Activated T-helper 2 cell treated with anti-CD3 and anti-CD28 coated beads, Interferon-gamma antibody, Interleukin-2, Interleukin-4, amounts not matched to agents 10 μg/mL and 5 μg/mL and 100 μg/mL, durations not matched to agents 14 hours and 24 hours and 36 hours (primary cell): ENCODE measurements at regions not wholly inside any gene's neighbourhood (a gene's known extent, or its start where the extent isn't known, plus 50 kb on each side); places are given as distances from the start of the nearest gene placed in this dataset.

Experiments
- DNase-seq: peaks from one replicate; pipeline ENCODE4 v3.0.0; 2021; ENCODE audit warnings: low spot score
- H3K27ac Mint-ChIP-seq: one replicate; pipeline ENCODE4 v1.8.0; 2021; ENCODE audit warnings: mixed read lengths
- H3K27me3 Mint-ChIP-seq: one replicate; pipeline ENCODE4 v1.8.0; 2021; ENCODE audit warnings: low read depth, mixed read lengths
- H3K36me3 Mint-ChIP-seq: one replicate; pipeline ENCODE4 v1.8.0; 2021; ENCODE audit warnings: low read depth, mixed read lengths
- H3K4me1 Mint-ChIP-seq: one replicate; pipeline ENCODE4 v1.8.0; 2021; ENCODE audit warnings: low read depth, mixed read lengths
- H3K4me3 Mint-ChIP-seq: one replicate; pipeline ENCODE4 v1.8.0; 2021; ENCODE audit warnings: low read depth, mild to moderate bottlenecking, moderate library complexity, mixed read lengths
- H3K9me3 Mint-ChIP-seq: one replicate; pipeline ENCODE4 v1.8.0; 2021; ENCODE audit warnings: mixed read lengths
- intact Hi-C: fragments of 100-400 bp; cut with micrococcal nuclease; formaldehyde crosslinking; loops from one replicate; pipeline ENCODE4 v1.15.1; 2023

- Mint-ChIP-seq H3K4me1 (no peaks in the 10 kb centered on the region), H3K9me3 (no peaks in the 10 kb centered on the region), H3K27ac (no peak overlapping the region), H3K27me3 (peaks cover 12% of the 10 kb centered on the region), H3K36me3 (no peaks in the 10 kb centered on the region), H3K4me3 (no peak overlapping the region)
- intact Hi-C loops: no loop called here
- DNase-seq: no peak
These were observed 202.4 kb upstream of the PRICKLE2 start for GRCh38 chr3:64427671-64428070.

- Mint-ChIP-seq H3K27me3 (peaks cover 12% of the 10 kb centered on the region), H3K9me3 (no peaks in the 10 kb centered on the region), H3K36me3 (no peaks in the 10 kb centered on the region), H3K27ac (no peak overlapping the region), H3K4me1 (no peaks in the 10 kb centered on the region), H3K4me3 (no peak overlapping the region)
- no peak for DNase-seq
- intact Hi-C loops: no loop called here
These were observed 201.3 kb upstream of the PRICKLE2 start for GRCh38 chr3:64426551-64426950.

GRCh38 chr3:64422932-64423331 lies 197.7 kb upstream of the PRICKLE2 start:
- H3K4me3 Mint-ChIP-seq: no peak overlapping the region
- no peak overlapping the region for H3K27ac Mint-ChIP-seq
- no peaks in the 10 kb centered on the region for H3K9me3 Mint-ChIP-seq
- H3K27me3 Mint-ChIP-seq: peaks cover 19% of the 10 kb centered on the region
- no peaks in the 10 kb centered on the region for H3K4me1 Mint-ChIP-seq
- DNase-seq: no peak
- intact Hi-C loops: no loop called here
- no peaks in the 10 kb centered on the region for H3K36me3 Mint-ChIP-seq

GRCh38 chr3:64422192-64422591 lies 196.9 kb upstream of the PRICKLE2 start:
- H3K9me3 Mint-ChIP-seq: no peaks in the 10 kb centered on the region
- no peak overlapping the region for H3K27ac Mint-ChIP-seq
- H3K36me3 Mint-ChIP-seq: no peaks in the 10 kb centered on the region
- peaks cover 19% of the 10 kb centered on the region for H3K27me3 Mint-ChIP-seq
- intact Hi-C loops: no loop called here
- no peaks in the 10 kb centered on the region for H3K4me1 Mint-ChIP-seq
- no peak for DNase-seq
- no peak overlapping the region for H3K4me3 Mint-ChIP-seq

- intact Hi-C loops: no loop called here
- Mint-ChIP-seq H3K4me3 (no peak overlapping the region), H3K27ac (no peak overlapping the region), H3K36me3 (no peaks in the 10 kb centered on the region), H3K4me1 (no peaks in the 10 kb centered on the region), H3K9me3 (no peaks in the 10 kb centered on the region), H3K27me3 (peaks cover 13% of the 10 kb centered on the region)
- DNase-seq: no peak
These were observed 192.6 kb upstream of the PRICKLE2 start for GRCh38 chr3:64417816-64418215.

- no peaks in the 10 kb centered on the region for H3K36me3 Mint-ChIP-seq
These were observed 188.8 kb upstream of the PRICKLE2 start for GRCh38 chr3:64414043-64414442.

GRCh38 chr3:64411101-64411500 lies 185.8 kb upstream of the PRICKLE2 start:
- intact Hi-C loops: no loop called here
- H3K27me3 Mint-ChIP-seq: peaks cover 4% of the 10 kb centered on the region
- H3K4me3 Mint-ChIP-seq: no peak overlapping the region
- no peak for DNase-seq
- no peaks in the 10 kb centered on the region for H3K9me3 Mint-ChIP-seq
- H3K36me3 Mint-ChIP-seq: no peaks in the 10 kb centered on the region
- H3K27ac Mint-ChIP-seq: no peak overlapping the region
- H3K4me1 Mint-ChIP-seq: no peaks in the 10 kb centered on the region

More at GRCh38 chr3:64414043-64414442, 188.8 kb upstream of the PRICKLE2 start:
- Mint-ChIP-seq H3K27me3 (peaks cover 5% of the 10 kb centered on the region), H3K4me3 (no peak overlapping the region), H3K9me3 (no peaks in the 10 kb centered on the region), H3K27ac (no peak overlapping the region), H3K4me1 (no peaks in the 10 kb centered on the region)
- DNase-seq: no peak
- intact Hi-C loops: no loop called here

- DNase-seq: no peak
These were observed 185.0 kb upstream of the PRICKLE2 start for GRCh38 chr3:64410226-64410625.

GRCh38 chr3:64408770-64409169 lies 183.5 kb upstream of the PRICKLE2 start:
- Mint-ChIP-seq H3K4me3 (no peak overlapping the region), H3K27me3 (peaks cover 4% of the 10 kb centered on the region), H3K36me3 (no peaks in the 10 kb centered on the region), H3K4me1 (no peaks in the 10 kb centered on the region), H3K9me3 (no peaks in the 10 kb centered on the region), H3K27ac (no peak overlapping the region)
- no peak for DNase-seq
- intact Hi-C loops: no loop called here

More at GRCh38 chr3:64410226-64410625, 185.0 kb upstream of the PRICKLE2 start:
- Mint-ChIP-seq H3K4me1 (no peaks in the 10 kb centered on the region), H3K27ac (no peak overlapping the region), H3K9me3 (no peaks in the 10 kb centered on the region), H3K27me3 (peaks cover 4% of the 10 kb centered on the region), H3K4me3 (no peak overlapping the region), H3K36me3 (no peaks in the 10 kb centered on the region)
- intact Hi-C loops: no loop called here

GRCh38 chr3:64406271-64406670 lies 181.0 kb upstream of the PRICKLE2 start:
- Mint-ChIP-seq H3K36me3 (no peaks in the 10 kb centered on the region), H3K27me3 (no peaks in the 10 kb centered on the region), H3K4me3 (no peak overlapping the region), H3K9me3 (no peaks in the 10 kb centered on the region), H3K4me1 (no peaks in the 10 kb centered on the region), H3K27ac (no peak overlapping the region)
- DNase-seq: no peak
- intact Hi-C loops: no loop called here

GRCh38 chr3:64405211-64405835 lies 180.1 kb upstream of the PRICKLE2 start:
- no peak for DNase-seq
- H3K9me3 Mint-ChIP-seq: no peaks in the 10 kb centered on the region
- H3K27me3 Mint-ChIP-seq: no peaks in the 10 kb centered on the region
- H3K36me3 Mint-ChIP-seq: no peaks in the 10 kb centered on the region
- intact Hi-C loops: no loop called here
- no peak overlapping the region for H3K27ac Mint-ChIP-seq
- no peaks in the 10 kb centered on the region for H3K4me1 Mint-ChIP-seq
- H3K4me3 Mint-ChIP-seq: no peak overlapping the region

- intact Hi-C loops: no loop called here
- H3K27me3 Mint-ChIP-seq: no peaks in the 10 kb centered on the region
- no peak overlapping the region for H3K4me3 Mint-ChIP-seq
- no peaks in the 10 kb centered on the region for H3K36me3 Mint-ChIP-seq
- H3K9me3 Mint-ChIP-seq: no peaks in the 10 kb centered on the region
- H3K4me1 Mint-ChIP-seq: peaks cover 2% of the 10 kb centered on the region
- H3K27ac Mint-ChIP-seq: no peak overlapping the region
- no peak for DNase-seq
These were observed 175.4 kb upstream of the PRICKLE2 start for GRCh38 chr3:64400706-64401105.

GRCh38 chr3:64399205-64399800 lies 174.0 kb upstream of the PRICKLE2 start:
- intact Hi-C loops: loop anchor here (1.0 to 5.0 kb wide), 3 partner anchors 83 to 369 kb away; no protein-coding TSS in a partner anchor
- no peak for DNase-seq
- Mint-ChIP-seq H3K36me3 (no peaks in the 10 kb centered on the region), H3K4me3 (no peak overlapping the region), H3K4me1 (peaks cover 2% of the 10 kb centered on the region), H3K9me3 (no peaks in the 10 kb centered on the region), H3K27ac (no peak overlapping the region), H3K27me3 (no peaks in the 10 kb centered on the region)
